H1 (cell line): ENCODE measurements at regions not wholly inside any gene's neighbourhood (a gene's known extent, or its start where the extent isn't known, plus 50 kb on each side); places are given as distances from the start of the nearest gene placed in this dataset.

Experiments
- CTCF ChIA-PET: fragments of 300-600 bp; sonication (Branson Sonifier 250); formaldehyde crosslinking; loops from one replicate; lab custom pipeline; 2021; ENCODE audit not compliant: partially characterized antibody; lab: Charles Lee
- POLR2A ChIA-PET: fragments of 300-600 bp; sonication (Branson Sonifier 250); formaldehyde crosslinking; loops from one replicate; lab custom pipeline; 2021; ENCODE audit warnings: inconsistent platforms; ENCODE audit not compliant: partially characterized antibody; lab: Charles Lee
- DNase-seq, 2 experiments: peaks; one replicate each; pipeline versions ENCODE4 v3.0.0 to v3.0.0-alpha.2; 2010 to 2022; ENCODE audit warnings: low spot score in 2 of 2, low read depth in 1 of 2, mixed read lengths in 1 of 2
- FAIRE-seq: peaks from 2 replicates; lab custom pipeline; 2011; peaks lifted over from hg19 to GRCh38; lab: Jason Lieb, UNC
- H2AFZ ChIP-seq: 2 replicates; pipeline ENCODE4 v1.8.1; 2012; ENCODE audit warnings: low read length, inconsistent platforms
- H2AK5ac ChIP-seq: 2 replicates; pipeline ENCODE4 v1.6.1; 2013; ENCODE audit warnings: low read depth, low read length
- H2BK120ac ChIP-seq: replicated peaks from 2 replicates; pipeline ENCODE3; 2013; ENCODE audit warnings: low read depth, low read length, inconsistent platforms
- H2BK12ac ChIP-seq: 2 replicates; pipeline ENCODE4 v1.6.1; 2013; ENCODE audit warnings: low read depth, low read length
- H2BK15ac ChIP-seq: 2 replicates; pipeline ENCODE4 v1.6.1; 2013; ENCODE audit warnings: low read length
- H2BK20ac ChIP-seq: 2 replicates; pipeline ENCODE4 v1.6.1; 2013; ENCODE audit warnings: low read length
- H2BK5ac ChIP-seq: 2 replicates; pipeline ENCODE4 v1.6.1; 2013; ENCODE audit warnings: low read depth, low read length
- H3K14ac ChIP-seq: 2 replicates; pipeline ENCODE4 v1.6.1; 2013; ENCODE audit warnings: inconsistent platforms; ENCODE audit not compliant: insufficient read length
- H3K18ac ChIP-seq: 2 replicates; pipeline ENCODE4 v1.6.1; 2013; ENCODE audit warnings: low read length; ENCODE audit errors: extremely low read depth
- H3K23ac ChIP-seq: 2 replicates; pipeline ENCODE4 v1.6.1; 2013; ENCODE audit warnings: inconsistent platforms; ENCODE audit not compliant: insufficient read length
- H3K23me2 ChIP-seq: 2 replicates; pipeline ENCODE4 v1.6.1; 2013; ENCODE audit warnings: low read depth, low read length
- H3K27ac ChIP-seq: 2 replicates; pipeline ENCODE4 v1.6.1; 2011; ENCODE audit warnings: low read depth, low read length, inconsistent platforms
- H3K27me3 ChIP-seq, 4 experiments: replicated peaks in 1 of 4; 1 replicate in 1 of 4; 2 replicates in 3 of 4; pipeline versions ENCODE4 v1.6.1 to v1.8.1; 2011 to 2013; ENCODE audit warnings: low read length in 3 of 4, mild to moderate bottlenecking in 3 of 4, inconsistent platforms in 2 of 4, mixed read lengths in 2 of 4, moderate library complexity in 1 of 4; ENCODE audit not compliant: control insufficient read depth in 3 of 4, insufficient read depth in 3 of 4; ENCODE audit errors: extremely low read depth in 1 of 4
- H3K36me3 ChIP-seq, 4 experiments: 2 replicates each; pipeline versions ENCODE4 v1.6.1 to v1.8.1; 2011 to 2013; ENCODE audit warnings: mild to moderate bottlenecking in 4 of 4, low read length in 3 of 4, moderate library complexity in 2 of 4, control low read depth in 1 of 4, inconsistent platforms in 1 of 4; ENCODE audit not compliant: insufficient read depth in 4 of 4, control insufficient read depth in 2 of 4
- H3K4ac ChIP-seq: replicated peaks from 2 replicates; pipeline ENCODE3; 2013; ENCODE audit warnings: low read length, low read depth, mixed read lengths, inconsistent platforms; ENCODE audit not compliant: insufficient read length
- H3K4me1 ChIP-seq, 4 experiments: replicated peaks in 1 of 4; 1 replicate in 1 of 4; 2 replicates in 3 of 4; pipeline versions ENCODE4 v1.6.1 to v1.8.1; 2011 to 2013; ENCODE audit warnings: low read length in 3 of 4, inconsistent platforms in 2 of 4, mixed read lengths in 1 of 4; ENCODE audit not compliant: insufficient read depth in 4 of 4, control insufficient read depth in 3 of 4
- H3K4me2 ChIP-seq, 2 experiments: 2 replicates each; pipeline versions ENCODE4 v1.6.1 to v1.8.1; 2011 to 2013; ENCODE audit warnings: low read depth in 2 of 2, low read length in 2 of 2, control low read depth in 1 of 2, inconsistent platforms in 1 of 2, mild to moderate bottlenecking in 1 of 2; ENCODE audit not compliant: insufficient read depth in 1 of 2
- H3K4me3 ChIP-seq, 4 experiments: fragments of 200-600, 300-600 bp in 1 of 4; sonication (generic), shearing (Covaris generic), sonication (Bioruptor Twin) in 1 of 4; 2 replicates each; pipeline versions ENCODE4 v1.5.1 to v1.8.1; 2011 to 2016; ENCODE audit warnings: low read length in 4 of 4, low read depth in 3 of 4, control low read depth in 2 of 4, inconsistent platforms in 2 of 4, mild to moderate bottlenecking in 2 of 4, mixed read lengths in 1 of 4, moderate library complexity in 1 of 4; ENCODE audit not compliant: insufficient read depth in 2 of 4; ENCODE audit errors: extremely low read depth in 1 of 4
- H3K56ac ChIP-seq: replicated peaks from 2 replicates; pipeline ENCODE3; 2013; ENCODE audit warnings: low read depth, mild to moderate bottlenecking, mixed read lengths, low read length, inconsistent platforms; ENCODE audit not compliant: insufficient read length
- H3K79me1 ChIP-seq: 2 replicates; pipeline ENCODE4 v1.6.1; 2013; ENCODE audit warnings: low read depth, low read length, control low read depth
- H3K79me2 ChIP-seq, 2 experiments: 2 replicates each; pipeline versions ENCODE4 v1.6.1 to v1.8.1; 2012 to 2013; ENCODE audit warnings: low read length in 2 of 2, mild to moderate bottlenecking in 2 of 2, inconsistent platforms in 1 of 2; ENCODE audit not compliant: insufficient read depth in 2 of 2, control insufficient read depth in 1 of 2
- H3K9ac ChIP-seq, 4 experiments: replicated peaks in 1 of 4; 1 replicate in 1 of 4; 2 replicates in 3 of 4; pipeline versions ENCODE4 v1.6.1 to v1.8.1; 2011 to 2013; ENCODE audit warnings: low read depth in 3 of 4, low read length in 3 of 4, control low read depth in 2 of 4, mild to moderate bottlenecking in 2 of 4, moderate library complexity in 2 of 4, inconsistent platforms in 1 of 4; ENCODE audit errors: extremely low read depth in 1 of 4
- H3K9me3 ChIP-seq, 2 experiments: 2 replicates each; pipeline versions ENCODE4 v1.6.1 to v1.8.1; 2012 to 2013; ENCODE audit warnings: mild to moderate bottlenecking in 2 of 2, moderate library complexity in 2 of 2, control low read depth in 1 of 2, inconsistent platforms in 1 of 2, low read depth in 1 of 2, low read length in 1 of 2, mixed read lengths in 1 of 2; ENCODE audit not compliant: insufficient read depth in 2 of 2
- H4K20me1 ChIP-seq, 2 experiments: replicated peaks in 1 of 2; 2 replicates each; pipeline versions ENCODE3 to v1.8.1; 2011 to 2013; ENCODE audit warnings: inconsistent platforms in 2 of 2, low read length in 2 of 2, mild to moderate bottlenecking in 1 of 2; ENCODE audit not compliant: insufficient read depth in 2 of 2, control insufficient read depth in 1 of 2
- H4K5ac ChIP-seq: 2 replicates; pipeline ENCODE4 v1.6.1; 2013; ENCODE audit warnings: low read length, low read depth, mixed read lengths, inconsistent platforms; ENCODE audit not compliant: insufficient read length
- H4K8ac ChIP-seq: 2 replicates; pipeline ENCODE4 v1.8.0; 2013; ENCODE audit warnings: mild to moderate bottlenecking, moderate library complexity, low read length, inconsistent platforms; ENCODE audit not compliant: insufficient read depth; ENCODE audit errors: extremely low read depth
- H4K91ac ChIP-seq: replicated peaks from 2 replicates; pipeline ENCODE3; 2013; ENCODE audit warnings: low read length, mixed read lengths, inconsistent platforms; ENCODE audit not compliant: insufficient read length
- BCL11A ChIP-seq, 2 experiments: IDR thresholded peaks; one replicate each; pipeline ENCODE4 v1.6.1; 2011; ENCODE audit warnings: low read depth in 2 of 2, low read length in 2 of 2, mild to moderate bottlenecking in 2 of 2
- CBX8 ChIP-seq: fragments of 300-800, 300-1000 bp; sonication (generic); IDR thresholded peaks from 2 replicates; pipeline ENCODE4 v1.7.1; 2016; ENCODE audit warnings: low read depth, low read length, borderline replicate concordance
- CHD1 ChIP-seq: IDR thresholded peaks from 2 replicates; pipeline ENCODE4 v1.6.1; 2012; ENCODE audit warnings: low read depth, low read length, improper control_type of control experiment
- HDAC2 ChIP-seq, 2 experiments: fragments of 300-600 bp in 1 of 2; sonication (generic) in 1 of 2; IDR thresholded peaks; 2 replicates each; pipeline ENCODE4 v1.6.1; 2011 to 2012; ENCODE audit warnings: low read depth in 2 of 2, low read length in 2 of 2, mild to moderate bottlenecking in 2 of 2, moderate library complexity in 2 of 2, borderline replicate concordance in 1 of 2, inconsistent platforms in 1 of 2
- JUND ChIP-seq: IDR thresholded peaks from 2 replicates; pipeline ENCODE4 v1.6.1; 2011; ENCODE audit warnings: mild to moderate bottlenecking, improper control_type of control experiment, low read length
- KDM4A ChIP-seq: IDR thresholded peaks from one replicate; pipeline ENCODE4 v1.7.1; 2012; ENCODE audit warnings: low read depth, mild to moderate bottlenecking, moderate library complexity, low read length, inconsistent platforms; ENCODE audit not compliant: severe bottlenecking
- NANOG ChIP-seq: IDR thresholded peaks from 2 replicates; pipeline ENCODE4 v1.6.1; 2011; ENCODE audit warnings: low read length, low read depth, mild to moderate bottlenecking, inconsistent platforms; ENCODE audit not compliant: insufficient read depth, poor library complexity, severe bottlenecking
- NRF1 ChIP-seq: IDR thresholded peaks from 2 replicates; pipeline ENCODE4 v1.6.1; 2011; ENCODE audit warnings: mild to moderate bottlenecking, low read depth, low read length, improper control_type of control experiment
- RNF2 ChIP-seq: fragments of 200-900, 300-1000 bp; sonication (generic); IDR thresholded peaks from 2 replicates; pipeline ENCODE4 v1.7.1; 2016; ENCODE audit warnings: borderline replicate concordance, low read depth, mild to moderate bottlenecking, antibody characterized with exemption, low read length; ENCODE audit not compliant: poor library complexity, severe bottlenecking; ENCODE audit errors: missing control alignments
- SIRT6 ChIP-seq: IDR thresholded peaks from one replicate; pipeline ENCODE4 v1.7.1; 2012; ENCODE audit warnings: low read length, inconsistent platforms
- SP1 ChIP-seq: IDR thresholded peaks from 2 replicates; pipeline ENCODE4 v1.6.1; 2011; ENCODE audit warnings: low read depth, low read length
- SP2 ChIP-seq: IDR thresholded peaks from 2 replicates; pipeline ENCODE4 v1.6.1; 2012; ENCODE audit warnings: mild to moderate bottlenecking, low read length, inconsistent platforms
- TCF12 ChIP-seq: IDR thresholded peaks from 2 replicates; pipeline ENCODE4 v1.6.1; 2011; ENCODE audit warnings: low read depth, mild to moderate bottlenecking, low read length
- TEAD4 ChIP-seq: IDR thresholded peaks from 2 replicates; pipeline ENCODE4 v1.6.1; 2012; ENCODE audit warnings: low read depth, low read length, inconsistent platforms, mixed read lengths
- YY1 ChIP-seq: IDR thresholded peaks from 2 replicates; pipeline ENCODE4 v1.6.1; 2011; ENCODE audit warnings: low read depth, mild to moderate bottlenecking, low read length
- WGBS, 2 experiments: shearing (Covaris generic) in 1 of 2; methylation state at CpG; one replicate each; pipeline versions ENCODE4 v1.1.6 to v1.1.7; 2013 to 2015; ENCODE audit warnings: low lambda C conversion rate in 2 of 2, mixed read lengths in 2 of 2, inconsistent platforms in 1 of 2, low coverage in 1 of 2, missing lambda C conversion rate in 1 of 2; ENCODE audit not compliant: insufficient replicate concordance in 2 of 2, insufficient coverage in 1 of 2, insufficient read length in 1 of 2; ENCODE audit errors: extremely low coverage in 1 of 2, missing lambda C conversion rate in 1 of 2; 5-methylcytosine and 5-hydroxymethylcytosine counted together
- TF ChIP-seq, protein P1 (sequence below): IDR thresholded peaks from 2 replicates; pipeline ENCODE4 v1.6.1; 2012; ENCODE audit warnings: inconsistent platforms

DNA sequence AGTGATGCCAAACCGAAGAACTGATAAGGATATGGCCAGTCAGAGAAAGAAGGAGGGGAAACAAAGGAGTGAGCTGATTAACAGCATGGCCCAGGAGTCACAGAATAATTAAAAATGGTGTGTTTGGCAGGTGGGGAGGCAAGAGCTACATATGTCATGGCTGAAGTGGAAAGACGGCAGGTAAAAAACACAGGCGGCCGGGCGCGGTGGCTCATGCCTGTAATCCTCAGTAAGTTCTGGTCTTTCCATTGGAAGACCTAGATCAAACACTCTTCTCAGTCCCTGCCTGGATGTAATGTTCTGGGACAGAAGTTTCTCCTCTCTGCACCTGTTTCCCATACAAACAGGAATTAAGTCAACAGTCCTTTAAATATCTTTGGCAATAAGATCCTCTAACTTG lies 503.9 kb downstream of the STIM2 start:
- Histone ChIP-seq H3K23ac (no peak overlapping the region), H2BK12ac (no peak overlapping the region), H3K56ac (no peak overlapping the region), H4K20me1 (no peaks in the 10 kb centered on the region), H4K91ac (no peak overlapping the region), H2AFZ (no peak overlapping the region), H3K27me3 (no peaks in the 10 kb centered on the region), H3K36me3 (no peaks in the 10 kb centered on the region), H3K79me2 (no peaks in the 10 kb centered on the region), H3K27ac (no peak overlapping the region), H2BK15ac (no peak overlapping the region), H3K4me1 (peaks cover 0 to 5% (median 0%) of the 10 kb centered on the region in 4 experiments; a peak in 2 of 7 replicates), H3K18ac (no peak overlapping the region), H2AK5ac (no peak overlapping the region), H3K79me1 (no peaks in the 10 kb centered on the region), H2BK20ac (no peak overlapping the region), H2BK120ac (no peak overlapping the region), H3K4ac (no peak overlapping the region), H3K14ac (no peak overlapping the region), H3K4me2 (no peak overlapping the region), H3K9me3 (no peaks in the 10 kb centered on the region), H3K23me2 (no peaks in the 10 kb centered on the region), H3K9ac (no peak overlapping the region), H4K5ac (no peak overlapping the region), H4K8ac (no peak overlapping the region), H3K4me3 (no peak overlapping the region), H2BK5ac (no peak overlapping the region)
- POLR2A ChIA-PET: no interaction called here
- CTCF ChIA-PET: no interaction called here
- no peak for DNase-seq
- FAIRE-seq: no peak
- 96% methylated on average over 6 of the region's 6 CpGs; no CpG with 5 or more reads in 1 of the 2 experiments for WGBS, 2 experiments
- TF ChIP-seq NANOG: no peak
- TF ChIP-seq BCL11A (IDR thresholded peaks at IDR 0.05; ENCODE audit: low read depth in 2 of 2, low read length in 2 of 2): no peak
- TF ChIP-seq KDM4A: no peak
- no peak for TF ChIP-seq RNF2
- TF ChIP-seq CHD1: no peak
- TF ChIP-seq SP1: no peak
- TF ChIP-seq SIRT6: no peak
- TF ChIP-seq TCF12: no peak
- no peak for TF ChIP-seq JUND
- no peak for TF ChIP-seq HDAC2 (IDR thresholded peaks at IDR 0.05; ENCODE audit: borderline replicate concordance in 1 of 2, low read depth in 2 of 2, low read length in 2 of 2)
- TF ChIP-seq NRF1: no peak
- no peak for TF ChIP-seq CBX8
- TF ChIP-seq TEAD4: no peak
- TF ChIP-seq, protein P1, sequence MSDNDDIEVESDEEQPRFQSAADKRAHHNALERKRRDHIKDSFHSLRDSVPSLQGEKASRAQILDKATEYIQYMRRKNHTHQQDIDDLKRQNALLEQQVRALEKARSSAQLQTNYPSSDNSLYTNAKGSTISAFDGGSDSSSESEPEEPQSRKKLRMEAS: no peak
- no peak for TF ChIP-seq YY1
- TF ChIP-seq SP2: no peak
